ENCODE measurements at regions not wholly inside any gene's neighbourhood (a gene's known extent, or its start where the extent isn't known, plus 50 kb on each side); places are given as distances from the start of the nearest gene placed in this dataset.

DNA sequence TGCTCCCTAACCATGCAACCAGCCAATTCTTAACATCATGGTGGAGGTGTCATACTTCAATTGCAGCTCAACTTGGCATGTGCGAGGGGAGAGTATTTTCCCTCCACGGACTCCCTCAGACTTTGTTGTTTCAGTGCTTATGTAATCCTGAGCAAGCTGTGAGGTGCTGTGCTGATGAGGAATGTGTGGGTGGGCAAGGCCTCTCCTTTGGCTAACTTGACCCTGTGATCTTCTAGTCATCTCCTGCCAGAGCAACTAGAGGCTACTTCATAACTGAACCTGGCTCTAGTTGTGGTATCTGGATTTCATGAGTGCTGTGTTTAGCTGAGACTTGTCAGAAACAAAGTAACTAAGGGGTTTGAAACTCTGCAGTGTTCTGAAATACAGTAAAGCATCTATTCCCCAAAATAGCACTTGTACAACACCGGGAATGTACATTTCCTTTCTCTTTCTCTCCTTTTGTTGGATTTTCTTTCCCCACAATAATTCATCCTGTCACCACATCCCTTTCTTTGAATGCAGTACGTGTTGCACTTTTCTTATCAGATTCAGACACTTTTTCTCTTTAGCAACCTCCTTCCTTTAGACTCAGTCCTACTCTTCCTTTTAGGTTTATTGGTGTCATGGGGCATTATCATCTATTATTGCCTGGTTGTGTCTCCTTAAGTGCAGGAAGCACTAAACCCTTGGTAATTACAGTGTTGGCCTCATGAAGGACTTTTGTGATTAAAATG lies 415.2 kb upstream of the NR3C2 start:
- H3K4me3 ChIP-seq (ENCODE audit: low read depth, low read length) = no peak overlapping the region
- peak; percentile 49 for DNase-seq (ENCODE audit: low read depth)
- TF ChIP-seq, protein P1, sequence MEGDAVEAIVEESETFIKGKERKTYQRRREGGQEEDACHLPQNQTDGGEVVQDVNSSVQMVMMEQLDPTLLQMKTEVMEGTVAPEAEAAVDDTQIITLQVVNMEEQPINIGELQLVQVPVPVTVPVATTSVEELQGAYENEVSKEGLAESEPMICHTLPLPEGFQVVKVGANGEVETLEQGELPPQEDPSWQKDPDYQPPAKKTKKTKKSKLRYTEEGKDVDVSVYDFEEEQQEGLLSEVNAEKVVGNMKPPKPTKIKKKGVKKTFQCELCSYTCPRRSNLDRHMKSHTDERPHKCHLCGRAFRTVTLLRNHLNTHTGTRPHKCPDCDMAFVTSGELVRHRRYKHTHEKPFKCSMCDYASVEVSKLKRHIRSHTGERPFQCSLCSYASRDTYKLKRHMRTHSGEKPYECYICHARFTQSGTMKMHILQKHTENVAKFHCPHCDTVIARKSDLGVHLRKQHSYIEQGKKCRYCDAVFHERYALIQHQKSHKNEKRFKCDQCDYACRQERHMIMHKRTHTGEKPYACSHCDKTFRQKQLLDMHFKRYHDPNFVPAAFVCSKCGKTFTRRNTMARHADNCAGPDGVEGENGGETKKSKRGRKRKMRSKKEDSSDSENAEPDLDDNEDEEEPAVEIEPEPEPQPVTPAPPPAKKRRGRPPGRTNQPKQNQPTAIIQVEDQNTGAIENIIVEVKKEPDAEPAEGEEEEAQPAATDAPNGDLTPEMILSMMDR (IDR thresholded peaks at IDR 0.05; ENCODE audit: insufficient read depth, low read length) = no peak

DNA sequence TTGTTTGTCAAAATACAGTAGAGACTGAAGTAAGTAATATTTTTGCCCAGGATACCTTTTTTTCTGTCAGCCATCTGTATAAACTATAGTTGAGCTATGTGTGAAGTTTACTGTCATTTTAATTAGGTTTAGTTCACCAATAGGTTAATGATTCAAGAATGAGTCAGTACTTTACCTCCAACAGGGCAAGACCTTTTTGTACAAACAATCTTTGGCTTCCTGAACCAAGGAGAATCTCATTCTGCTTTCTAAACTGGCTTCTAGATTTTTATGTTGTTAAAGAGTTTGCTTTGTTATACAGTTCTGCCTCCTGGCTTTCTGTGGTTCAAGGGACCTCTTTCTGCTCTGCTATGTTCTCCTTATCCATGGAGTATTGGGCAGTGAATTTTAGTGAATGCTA lies 412.0 kb upstream of the NR3C2 start:
- H3K4me3 ChIP-seq (ENCODE audit: low read depth, low read length) = no peak overlapping the region
- TF ChIP-seq, protein P1 (IDR thresholded peaks at IDR 0.05; ENCODE audit: insufficient read depth, low read length) = no peak
- no peak for DNase-seq (ENCODE audit: low read depth)

DNA sequence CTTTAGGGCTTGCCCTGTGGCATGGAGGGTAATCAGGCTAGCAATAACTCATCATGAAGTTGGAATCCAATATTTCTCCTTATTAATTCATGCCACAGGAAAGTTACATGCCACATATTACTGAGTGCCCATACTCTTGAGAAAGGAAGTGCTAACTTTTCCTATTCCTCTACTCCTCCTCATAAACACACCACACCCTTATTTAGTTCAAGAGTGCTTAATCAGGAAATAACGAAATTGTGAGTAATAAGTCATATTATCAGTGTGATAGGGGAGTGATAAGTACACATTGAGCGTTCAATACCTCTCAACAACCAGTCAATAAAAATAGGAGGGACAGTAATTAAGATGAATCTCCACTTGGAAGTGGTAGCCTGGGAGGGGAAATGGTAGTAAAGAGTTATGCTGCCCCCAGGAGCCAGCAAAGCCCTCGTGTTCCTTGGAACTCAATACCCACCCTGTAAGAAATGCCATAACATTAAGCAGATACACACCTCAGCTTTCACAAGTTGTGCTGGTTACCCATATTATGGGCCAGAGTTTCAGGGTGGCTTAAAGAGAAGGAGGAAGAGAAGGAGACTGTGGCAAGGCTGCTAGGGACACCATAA lies 410.0 kb upstream of the NR3C2 start:
- TF ChIP-seq, protein P1 (IDR thresholded peaks at IDR 0.05; ENCODE audit: insufficient read depth, low read length) = peak; percentile 18
- no peak overlapping the region for H3K4me3 ChIP-seq (ENCODE audit: low read depth, low read length)
- peak; percentile 7 for DNase-seq (ENCODE audit: low read depth)

DNA sequence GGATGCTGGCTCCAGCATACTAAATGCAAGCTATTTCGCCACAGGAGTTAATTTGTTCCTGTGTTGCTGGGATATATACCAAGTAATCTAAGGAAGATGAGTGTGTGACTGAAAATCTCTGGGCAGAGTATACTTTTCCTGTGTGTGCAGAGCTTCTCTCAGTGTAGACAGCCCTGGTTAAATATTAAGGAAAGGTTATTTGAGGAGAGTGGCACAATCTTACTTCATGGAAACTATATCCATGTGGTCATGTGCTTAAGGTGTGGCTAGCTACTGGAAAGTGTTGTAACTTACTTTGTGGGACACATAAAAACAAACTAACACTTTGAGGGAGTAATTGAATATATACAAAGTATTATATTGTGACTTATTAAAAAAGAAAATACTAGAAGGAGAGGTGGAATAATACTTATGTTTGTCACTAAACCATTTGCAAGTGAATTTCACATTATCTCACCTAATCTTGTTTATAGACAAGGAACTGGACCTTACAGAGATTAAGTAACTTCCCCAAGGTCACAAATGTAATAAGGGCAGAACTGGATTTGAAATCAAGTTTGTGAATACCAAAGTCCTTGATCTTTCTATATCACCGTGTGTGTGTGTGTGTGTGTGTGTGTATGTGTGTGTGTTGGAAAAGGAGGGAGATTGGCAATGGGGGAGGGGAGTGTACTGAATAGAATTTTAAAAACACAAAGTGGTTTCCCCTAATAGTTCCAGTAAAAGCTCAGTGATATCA lies 408.2 kb upstream of the NR3C2 start:
- no peak overlapping the region for H3K4me3 ChIP-seq (ENCODE audit: low read depth, low read length)
- TF ChIP-seq, protein P1 (IDR thresholded peaks at IDR 0.05; ENCODE audit: insufficient read depth, low read length) = no peak
- DNase-seq (ENCODE audit: low read depth) = no peak

DNA sequence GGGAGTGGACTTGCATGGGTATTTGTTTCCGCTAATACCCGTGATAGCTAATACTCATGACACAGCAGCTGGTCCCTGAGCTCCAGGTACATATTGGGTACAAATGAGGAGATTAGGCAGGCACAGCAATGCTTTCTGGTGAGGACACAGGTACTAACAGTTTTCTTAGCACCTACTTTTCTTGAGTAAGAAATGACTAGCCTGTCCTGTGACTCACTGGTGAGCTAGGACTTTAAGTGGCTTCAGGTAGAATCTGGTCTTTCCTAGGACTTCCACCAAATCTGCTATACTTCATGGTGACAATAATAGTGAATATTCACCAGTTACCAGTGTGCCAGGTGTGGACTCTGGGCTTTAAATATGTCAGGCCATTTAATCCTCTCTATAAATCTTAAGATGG lies 407.4 kb upstream of the NR3C2 start:
- no peak overlapping the region for H3K4me3 ChIP-seq (ENCODE audit: low read depth, low read length)
- TF ChIP-seq, protein P1 (IDR thresholded peaks at IDR 0.05; ENCODE audit: insufficient read depth, low read length) = no peak
- DNase-seq (ENCODE audit: low read depth) = no peak

DNA sequence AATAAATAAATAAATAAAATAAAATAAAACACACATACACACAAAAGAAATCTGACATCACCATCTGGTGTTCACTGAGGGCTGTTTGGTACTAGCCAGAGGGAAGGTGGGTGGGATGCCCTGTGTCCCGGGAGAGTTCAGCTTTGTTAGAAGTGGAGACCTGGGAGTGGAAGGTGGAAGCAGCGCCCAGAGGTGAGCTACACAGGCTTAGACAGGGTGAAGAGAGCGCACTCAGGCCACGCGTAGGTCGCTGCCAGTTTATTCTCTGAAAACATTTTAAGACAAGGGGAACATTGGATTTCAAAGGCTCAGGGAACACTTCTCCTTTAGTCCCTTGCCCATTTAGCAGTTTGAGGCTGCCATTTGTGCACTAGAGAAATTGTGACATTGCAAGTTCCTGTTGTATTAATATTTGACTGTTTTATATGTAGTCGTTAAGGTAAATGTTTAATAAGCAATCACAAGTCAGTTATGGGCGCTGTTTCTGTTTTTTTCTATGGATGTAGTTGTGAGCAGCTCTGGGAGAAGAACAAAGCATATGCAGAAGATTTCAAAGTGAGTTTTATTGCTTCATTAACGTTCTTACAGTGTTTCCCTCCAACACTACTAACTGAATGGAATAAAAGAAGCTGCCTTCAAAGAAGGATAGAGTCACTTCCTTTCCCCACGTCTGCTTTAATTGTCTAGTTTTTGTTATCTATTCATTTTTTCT lies 405.5 kb upstream of the NR3C2 start:
- no peak overlapping the region for H3K4me3 ChIP-seq (ENCODE audit: low read depth, low read length)
- DNase-seq (ENCODE audit: low read depth) = no peak
- TF ChIP-seq, protein P1 (IDR thresholded peaks at IDR 0.05; ENCODE audit: insufficient read depth, low read length) = no peak

Measured in fibroblast of the aortic adventitia (primary cell).